A549 (cell line): ENCODE measurements at regions not wholly inside any gene's neighbourhood (a gene's known extent, or its start where the extent isn't known, plus 50 kb on each side); places are given as distances from the start of the nearest gene placed in this dataset.

ENCODE experiments used
- ATAC-seq, 2 experiments: fragments of 200-7000 bp in 1 of 2; fragments of >200 bp in 1 of 2; cut with Nextera tagmentation in 1 of 2; cut with Tn5 transposase in 1 of 2; 3 replicates each; pipeline versions ENCODE4 v1.8.0 to v1.9.1; 2018 to 2020; ENCODE audit warnings: mild to moderate bottlenecking in 1 of 2, moderate library complexity in 1 of 2
- CTCF ChIA-PET: fragments of 300-600 bp; sonication (Branson Sonifier 250); formaldehyde crosslinking; extraction: SDS; loops from one replicate; lab custom pipeline; 2021; ENCODE audit warnings: antibody characterized with exemption, inconsistent platforms; lab: Yijun Ruan, JAX
- POLR2A ChIA-PET: fragments of 350-600 bp; formaldehyde crosslinking; extraction: SDS; loops from one replicate; lab custom pipeline; 2021; ENCODE audit warnings: antibody characterized with exemption, inconsistent platforms; lab: Yijun Ruan, JAX
- DNase-seq, 2 experiments: peaks; one replicate each; pipeline versions ENCODE4 v3.0.0 to v3.0.0-alpha.2; 2011 to 2016; ENCODE audit warnings: low read depth in 1 of 2, low spot score in 1 of 2
- FAIRE-seq: peaks from 2 replicates; lab custom pipeline; 2011; peaks lifted over from hg19 to GRCh38; lab: Jason Lieb, UNC
- H3K27ac ChIP-seq, 2 experiments: fragments of >200 bp; sonication (Bioruptor Twin); formaldehyde crosslinking; 3 replicates each; pipeline ENCODE4 v1.5.1; 2016 to 2017
- H3K4me1 ChIP-seq: fragments of >200 bp; sonication (Bioruptor Twin); formaldehyde crosslinking; 3 replicates; pipeline ENCODE4 v1.6.1; 2016
- H3K4me2 ChIP-seq: fragments of >200 bp; sonication (Bioruptor Twin); formaldehyde crosslinking; 3 replicates; pipeline ENCODE4 v1.6.1; 2016
- H3K4me3 ChIP-seq: fragments of >200 bp; sonication (Bioruptor Twin); formaldehyde crosslinking; 3 replicates; pipeline ENCODE4 v1.5.1; 2016
- H3K9me3 ChIP-seq: fragments of >200 bp; sonication (Bioruptor Twin); formaldehyde crosslinking; 3 replicates; pipeline ENCODE4 v1.6.1; 2016
- CHD4 ChIP-seq: fragments of 200-600 bp; sonication (generic); IDR thresholded peaks from 2 replicates; pipeline ENCODE4 v1.6.1; 2016; ENCODE audit warnings: antibody characterized with exemption, mild to moderate bottlenecking, borderline replicate concordance
- EHMT2 ChIP-seq: fragments of 200-600 bp; sonication (generic); IDR thresholded peaks from 2 replicates; pipeline ENCODE4 v1.6.1; 2016; ENCODE audit warnings: antibody characterized with exemption, low read depth, mild to moderate bottlenecking, moderate library complexity
- ESRRA ChIP-seq: fragments of 150-350 bp; IDR thresholded peaks from 2 replicates; pipeline ENCODE4 v1.6.1; 2014; ENCODE audit warnings: mild to moderate bottlenecking, low read length, borderline replicate concordance
- FOSB ChIP-seq: fragments of 250-450 bp; sonication (Bioruptor Pico); IDR thresholded peaks from 2 replicates; pipeline ENCODE4 v1.5.0; 2020; ENCODE audit warnings: mild to moderate bottlenecking, moderate library complexity
- FOXS1 ChIP-seq: fragments of 250-450 bp; sonication (Bioruptor Pico); IDR thresholded peaks from 2 replicates; pipeline ENCODE4 v1.5.0; 2020; ENCODE audit warnings: mild to moderate bottlenecking, moderate library complexity
- HDAC2 ChIP-seq: fragments of 200-600 bp; sonication (generic); IDR thresholded peaks from 2 replicates; pipeline ENCODE4 v1.6.1; 2016
- HEYL ChIP-seq: fragments of 250-450 bp; sonication (Bioruptor Pico); IDR thresholded peaks from 2 replicates; pipeline ENCODE4 v1.8.0; 2021; ENCODE audit warnings: mild to moderate bottlenecking, moderate library complexity
- HMGXB4 ChIP-seq: fragments of 250-450 bp; sonication (Bioruptor Pico); IDR thresholded peaks from 2 replicates; pipeline ENCODE4 v1.5.0; 2021; ENCODE audit warnings: mild to moderate bottlenecking, moderate library complexity, borderline replicate concordance
- HOXA7 ChIP-seq: fragments of 250-450 bp; sonication (Bioruptor Pico); IDR thresholded peaks from 2 replicates; pipeline ENCODE4 v1.5.0; 2020; ENCODE audit warnings: mild to moderate bottlenecking, moderate library complexity
- HOXB5 ChIP-seq: fragments of 250-450 bp; sonication (Bioruptor Pico); IDR thresholded peaks from 2 replicates; pipeline ENCODE4 v1.5.0; 2020; ENCODE audit warnings: mild to moderate bottlenecking, moderate library complexity
- JUNB ChIP-seq: fragments of >200 bp; sonication (Bioruptor Twin); formaldehyde crosslinking; IDR thresholded peaks from 2 replicates; pipeline ENCODE4 v1.6.1; 2016
- NFE2L2 ChIP-seq: fragments of 150-350 bp; conservative IDR thresholded peaks from 2 replicates; pipeline ENCODE4 v1.6.1; 2014; ENCODE audit warnings: low read length
- NPAS2 ChIP-seq: fragments of 250-450 bp; sonication (Bioruptor Pico); IDR thresholded peaks from 2 replicates; pipeline ENCODE4 v1.8.0; 2022; ENCODE audit warnings: mild to moderate bottlenecking, moderate library complexity, borderline replicate concordance
- PHF8 ChIP-seq: fragments of 200-600 bp; sonication (generic); IDR thresholded peaks from 2 replicates; pipeline ENCODE4 v1.6.1; 2016; ENCODE audit warnings: low read depth, mild to moderate bottlenecking, antibody characterized with exemption, moderate library complexity, borderline replicate concordance
- POLR2AphosphoS2 ChIP-seq: conservative IDR thresholded peaks from 2 replicates; pipeline ENCODE4 v1.6.1; 2012; ENCODE audit warnings: low read length, improper control_type of control experiment, inconsistent platforms
- RAD21 ChIP-seq, 2 experiments: fragments of >200 bp in 1 of 2; sonication (Bioruptor Twin) in 1 of 2; formaldehyde crosslinking in 1 of 2; IDR thresholded peaks in 1 of 2; conservative IDR thresholded peaks in 1 of 2; 2 replicates in 1 of 2; 3 replicates in 1 of 2; pipeline ENCODE4 v1.6.1; 2012 to 2018; ENCODE audit warnings: inconsistent platforms in 1 of 2
- RCOR1 ChIP-seq: fragments of 150-350 bp; IDR thresholded peaks from 2 replicates; pipeline ENCODE4 v1.6.1; 2014; ENCODE audit warnings: antibody characterized with exemption, low read length, low read depth
- RNF2 ChIP-seq: fragments of 200-600 bp; sonication (generic); IDR thresholded peaks from 2 replicates; pipeline ENCODE4 v1.6.1; 2016; ENCODE audit warnings: low read depth, mild to moderate bottlenecking, antibody characterized with exemption, moderate library complexity, borderline replicate concordance
- SREBF2 ChIP-seq: fragments of 450-650 bp; IDR thresholded peaks from 2 replicates; pipeline ENCODE4 v1.6.1; 2014; ENCODE audit warnings: mild to moderate bottlenecking, moderate library complexity
- ZC3H11A ChIP-seq: fragments of 450-650 bp; IDR thresholded peaks from 2 replicates; pipeline ENCODE4 v1.6.1; 2014; ENCODE audit warnings: antibody characterized with exemption, mild to moderate bottlenecking
- ZFP36 ChIP-seq: fragments of 450-650 bp; IDR thresholded peaks from 2 replicates; pipeline ENCODE4 v1.6.1; 2014; ENCODE audit warnings: borderline replicate concordance; ENCODE audit not compliant: partially characterized antibody
- ZNF302 ChIP-seq: fragments of 250-450 bp; sonication (Bioruptor Pico); IDR thresholded peaks from 2 replicates; pipeline ENCODE4 v1.9.0; 2021; ENCODE audit warnings: inconsistent platforms, mild to moderate bottlenecking, moderate library complexity
- WGBS: methylation state at CpG from one replicate; pipeline ENCODE4 v1.1.6; 2017; ENCODE audit errors: missing lambda C conversion rate; 5-methylcytosine and 5-hydroxymethylcytosine counted together
- TF ChIP-seq, protein P1 (sequence below): IDR thresholded peaks from 2 replicates; pipeline ENCODE4 v1.6.1; 2012; ENCODE audit warnings: low read depth, borderline replicate concordance
- TF ChIP-seq, protein P2 (sequence below): fragments of >200 bp; sonication (Bioruptor Twin); formaldehyde crosslinking; IDR thresholded peaks from 3 replicates; pipeline ENCODE4 v1.5.1; 2016
- TF ChIP-seq, protein P3 (sequence below): IDR thresholded peaks from 2 replicates; pipeline ENCODE4 v1.6.1; 2012

DNA sequence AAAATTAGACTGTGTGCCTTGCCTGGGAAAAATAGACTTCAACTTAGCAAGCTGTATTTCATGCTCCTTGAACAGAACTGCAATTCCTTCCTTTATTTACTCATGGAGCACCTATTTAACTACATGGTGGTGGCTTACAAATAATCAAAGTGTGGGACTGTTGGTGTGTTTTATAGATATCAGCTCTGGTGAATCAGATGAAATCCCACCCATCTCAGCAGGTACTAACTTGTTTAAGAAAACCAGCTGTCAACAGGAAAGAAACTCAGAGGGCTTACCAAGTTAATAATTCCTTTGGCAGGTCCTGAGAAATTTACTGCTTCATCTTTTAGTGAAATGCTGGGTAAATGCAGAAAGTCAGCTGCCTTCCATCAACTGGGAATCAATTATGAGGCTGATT is 830.6 kb downstream of the SLC4A3 start:
- FAIRE-seq: no peak
- DNase-seq: no peak
- POLR2A ChIA-PET: no interaction called here
- CTCF ChIA-PET: interaction anchor here (1.4 kb wide), 1 partner anchor 79 kb away, joined by 3 read pairs; no protein-coding TSS in a partner anchor
- TF ChIP-seq HOXB5 (CRISPR knock-in tag): no peak
- TF ChIP-seq RCOR1: no peak
- no peak for TF ChIP-seq HOXA7 (CRISPR knock-in tag)
- TF ChIP-seq FOSB: no peak
- TF ChIP-seq ZFP36: no peak
- TF ChIP-seq ZC3H11A: no peak
- TF ChIP-seq RAD21 (conservative IDR thresholded peaks at IDR 0.05 in 1 of 2, IDR thresholded peaks at IDR 0.05 in 1 of 2): no peak
- TF ChIP-seq ZNF302 (CRISPR knock-in tag): no peak
- TF ChIP-seq, protein P1, sequence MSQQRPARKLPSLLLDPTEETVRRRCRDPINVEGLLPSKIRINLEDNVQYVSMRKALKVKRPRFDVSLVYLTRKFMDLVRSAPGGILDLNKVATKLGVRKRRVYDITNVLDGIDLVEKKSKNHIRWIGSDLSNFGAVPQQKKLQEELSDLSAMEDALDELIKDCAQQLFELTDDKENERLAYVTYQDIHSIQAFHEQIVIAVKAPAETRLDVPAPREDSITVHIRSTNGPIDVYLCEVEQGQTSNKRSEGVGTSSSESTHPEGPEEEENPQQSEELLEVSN: no peak
- no peak for TF ChIP-seq FOXS1
- no peak for TF ChIP-seq SREBF2
- TF ChIP-seq NPAS2: no peak
- no peak for TF ChIP-seq PHF8
- TF ChIP-seq, protein P2, sequence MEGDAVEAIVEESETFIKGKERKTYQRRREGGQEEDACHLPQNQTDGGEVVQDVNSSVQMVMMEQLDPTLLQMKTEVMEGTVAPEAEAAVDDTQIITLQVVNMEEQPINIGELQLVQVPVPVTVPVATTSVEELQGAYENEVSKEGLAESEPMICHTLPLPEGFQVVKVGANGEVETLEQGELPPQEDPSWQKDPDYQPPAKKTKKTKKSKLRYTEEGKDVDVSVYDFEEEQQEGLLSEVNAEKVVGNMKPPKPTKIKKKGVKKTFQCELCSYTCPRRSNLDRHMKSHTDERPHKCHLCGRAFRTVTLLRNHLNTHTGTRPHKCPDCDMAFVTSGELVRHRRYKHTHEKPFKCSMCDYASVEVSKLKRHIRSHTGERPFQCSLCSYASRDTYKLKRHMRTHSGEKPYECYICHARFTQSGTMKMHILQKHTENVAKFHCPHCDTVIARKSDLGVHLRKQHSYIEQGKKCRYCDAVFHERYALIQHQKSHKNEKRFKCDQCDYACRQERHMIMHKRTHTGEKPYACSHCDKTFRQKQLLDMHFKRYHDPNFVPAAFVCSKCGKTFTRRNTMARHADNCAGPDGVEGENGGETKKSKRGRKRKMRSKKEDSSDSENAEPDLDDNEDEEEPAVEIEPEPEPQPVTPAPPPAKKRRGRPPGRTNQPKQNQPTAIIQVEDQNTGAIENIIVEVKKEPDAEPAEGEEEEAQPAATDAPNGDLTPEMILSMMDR: no peak
- TF ChIP-seq POLR2AphosphoS2: no peak
- TF ChIP-seq HMGXB4 (CRISPR knock-in tag): no peak
- no peak for TF ChIP-seq NFE2L2
- TF ChIP-seq CHD4: no peak
- Histone ChIP-seq H3K9me3 (no peaks in the 10 kb centered on the region), H3K27ac (no peak overlapping the region), H3K4me2 (no peak overlapping the region), H3K4me1 (no peaks in the 10 kb centered on the region), H3K4me3 (no peak overlapping the region)
- ATAC-seq: no peak

DNA sequence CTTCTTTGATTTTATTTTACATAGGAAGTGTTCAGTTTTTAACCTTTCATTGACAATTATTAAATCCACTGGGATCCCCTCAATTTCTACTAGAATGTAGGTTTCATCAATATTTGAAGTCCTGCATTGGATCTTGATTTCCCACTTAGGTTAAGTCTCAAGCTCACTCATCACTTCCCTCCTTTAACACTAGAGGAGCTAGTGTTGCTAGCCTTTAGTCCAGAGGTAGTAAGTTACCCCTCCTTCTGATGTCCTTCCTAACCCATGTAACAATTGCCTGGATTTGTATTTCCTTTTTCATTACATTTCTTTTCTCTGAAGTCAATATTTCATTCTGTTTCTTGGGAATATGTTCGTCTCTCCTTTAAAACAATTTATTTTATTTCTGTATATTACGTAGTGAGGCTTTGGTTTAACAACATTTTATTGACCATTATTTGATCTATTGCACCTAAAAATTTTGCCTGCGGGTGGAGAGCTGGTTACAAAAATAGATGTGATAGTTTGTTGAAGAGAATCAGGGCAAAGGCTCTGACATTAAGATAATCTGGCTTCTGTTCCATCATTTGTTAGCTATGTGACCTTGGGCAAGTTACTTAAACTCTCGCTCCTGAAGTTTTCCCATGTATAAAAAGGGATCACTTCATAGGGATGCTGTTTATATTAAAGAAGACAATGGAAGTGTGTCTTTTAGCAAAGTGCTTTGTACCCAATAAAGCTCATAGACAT is 833.0 kb downstream of the SLC4A3 start:
- DNase-seq (peak in 1 of 2 experiments; percentile 31), FAIRE-seq (no peak), ATAC-seq (peak in 1 of 2 experiments; percentile 57; a peak in 2 of 6 replicates)
- CTCF ChIA-PET: no interaction called here
- H3K9me3 ChIP-seq: no peaks in the 10 kb centered on the region
- no peak overlapping the region for H3K4me2 ChIP-seq
- no peak overlapping the region for H3K27ac ChIP-seq
- no peak overlapping the region for H3K4me3 ChIP-seq
- H3K4me1 ChIP-seq: no peaks in the 10 kb centered on the region
- WGBS: 69% methylated on average over 4 of the region's 4 CpGs
- POLR2A ChIA-PET: interaction anchor here (0.6 kb wide), 1 partner anchor 46 kb away, joined by 3 read pairs; no protein-coding TSS in a partner anchor
- TF ChIP-seq EHMT2 (no peak), ESRRA (no peak), HEYL (no peak), HOXB5 (CRISPR knock-in tag) (no peak), RNF2 (no peak), HDAC2 (no peak), ZNF302 (CRISPR knock-in tag) (no peak), CHD4 (no peak), JUNB (no peak)
- TF ChIP-seq, protein P3, sequence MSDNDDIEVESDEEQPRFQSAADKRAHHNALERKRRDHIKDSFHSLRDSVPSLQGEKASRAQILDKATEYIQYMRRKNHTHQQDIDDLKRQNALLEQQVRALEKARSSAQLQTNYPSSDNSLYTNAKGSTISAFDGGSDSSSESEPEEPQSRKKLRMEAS: no peak
